ENCODE measurements at regions not wholly inside any gene's neighbourhood (a gene's known extent, or its start where the extent isn't known, plus 50 kb on each side); places are given as distances from the start of the nearest gene placed in this dataset.

GRCh38 chr10:33611423-33611822 is 277.0 kb upstream of the NRP1 start:
- TF ChIP-seq EZH2 (IDR thresholded peaks at IDR 0.05; ENCODE audit: insufficient read depth, poor library complexity, severe bottlenecking) (no peak), EZH2phosphoT487 (IDR thresholded peaks at IDR 0.05; ENCODE audit: insufficient read depth, low read depth) (no peak)
